ENCODE measurements at regions not wholly inside any gene's neighbourhood (a gene's known extent, or its start where the extent isn't known, plus 50 kb on each side); places are given as distances from the start of the nearest gene placed in this dataset.

DNA sequence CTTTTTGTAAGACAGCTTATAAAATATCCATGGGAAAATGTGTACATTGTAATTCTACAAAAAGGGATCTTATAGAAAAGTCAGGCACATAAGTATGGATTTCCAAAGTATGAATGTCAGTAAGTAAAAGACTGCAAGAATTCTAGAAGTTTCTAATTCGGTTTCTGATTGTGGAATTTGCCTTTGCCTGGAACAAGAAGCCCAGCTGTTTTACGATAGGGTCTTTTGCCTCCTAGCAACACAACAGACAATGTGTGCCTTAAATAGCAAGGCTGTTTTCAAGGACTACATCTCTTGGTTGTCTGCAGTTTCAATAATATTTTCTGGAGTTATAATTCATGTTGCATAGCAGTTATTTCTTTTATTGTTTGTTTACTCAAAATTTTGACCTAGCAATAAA is 312.9 kb downstream of the MTX2 start:
- no peaks in the 10 kb centered on the region for H3K27me3 Mint-ChIP-seq (ENCODE audit: low read depth)
- ChIA-PET POLR2A (no interaction called here), CTCF (interaction anchor here (0.7 to 1.1 kb wide), 3 partner anchors 70 to 127 kb away, joined by 3 to 4 read pairs (median 3); no protein-coding TSS in a partner anchor)

DNA sequence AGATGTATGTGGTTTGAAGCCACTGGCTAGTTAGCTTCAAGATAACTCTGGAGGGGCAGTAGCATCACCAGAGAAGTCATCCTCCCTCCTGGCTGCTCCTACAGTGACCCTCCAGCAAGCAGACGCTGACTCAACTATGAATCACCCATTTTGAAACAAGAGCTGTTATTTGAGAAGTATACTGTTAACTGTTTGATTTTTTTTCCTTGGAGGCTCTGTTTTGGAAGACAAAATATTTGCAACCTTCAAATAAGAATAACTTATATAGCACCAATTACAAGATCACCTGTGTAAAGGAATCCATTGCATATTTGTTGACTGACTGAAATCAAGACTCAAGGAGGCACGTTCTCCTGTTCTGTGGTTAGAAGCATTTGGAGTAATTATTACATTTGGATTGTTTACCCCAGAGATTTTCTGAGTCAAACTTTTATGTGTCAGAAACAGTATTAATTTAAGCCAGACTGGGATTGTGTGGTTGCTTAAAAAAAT is 313.8 kb downstream of the MTX2 start:
- TF ChIP-seq, protein P1, sequence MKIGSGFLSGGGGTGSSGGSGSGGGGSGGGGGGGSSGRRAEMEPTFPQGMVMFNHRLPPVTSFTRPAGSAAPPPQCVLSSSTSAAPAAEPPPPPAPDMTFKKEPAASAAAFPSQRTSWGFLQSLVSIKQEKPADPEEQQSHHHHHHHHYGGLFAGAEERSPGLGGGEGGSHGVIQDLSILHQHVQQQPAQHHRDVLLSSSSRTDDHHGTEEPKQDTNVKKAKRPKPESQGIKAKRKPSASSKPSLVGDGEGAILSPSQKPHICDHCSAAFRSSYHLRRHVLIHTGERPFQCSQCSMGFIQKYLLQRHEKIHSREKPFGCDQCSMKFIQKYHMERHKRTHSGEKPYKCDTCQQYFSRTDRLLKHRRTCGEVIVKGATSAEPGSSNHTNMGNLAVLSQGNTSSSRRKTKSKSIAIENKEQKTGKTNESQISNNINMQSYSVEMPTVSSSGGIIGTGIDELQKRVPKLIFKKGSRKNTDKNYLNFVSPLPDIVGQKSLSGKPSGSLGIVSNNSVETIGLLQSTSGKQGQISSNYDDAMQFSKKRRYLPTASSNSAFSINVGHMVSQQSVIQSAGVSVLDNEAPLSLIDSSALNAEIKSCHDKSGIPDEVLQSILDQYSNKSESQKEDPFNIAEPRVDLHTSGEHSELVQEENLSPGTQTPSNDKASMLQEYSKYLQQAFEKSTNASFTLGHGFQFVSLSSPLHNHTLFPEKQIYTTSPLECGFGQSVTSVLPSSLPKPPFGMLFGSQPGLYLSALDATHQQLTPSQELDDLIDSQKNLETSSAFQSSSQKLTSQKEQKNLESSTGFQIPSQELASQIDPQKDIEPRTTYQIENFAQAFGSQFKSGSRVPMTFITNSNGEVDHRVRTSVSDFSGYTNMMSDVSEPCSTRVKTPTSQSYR (CRISPR knock-in tag; IDR thresholded peaks at IDR 0.05) = no peak
- TF ChIP-seq, protein P2, sequence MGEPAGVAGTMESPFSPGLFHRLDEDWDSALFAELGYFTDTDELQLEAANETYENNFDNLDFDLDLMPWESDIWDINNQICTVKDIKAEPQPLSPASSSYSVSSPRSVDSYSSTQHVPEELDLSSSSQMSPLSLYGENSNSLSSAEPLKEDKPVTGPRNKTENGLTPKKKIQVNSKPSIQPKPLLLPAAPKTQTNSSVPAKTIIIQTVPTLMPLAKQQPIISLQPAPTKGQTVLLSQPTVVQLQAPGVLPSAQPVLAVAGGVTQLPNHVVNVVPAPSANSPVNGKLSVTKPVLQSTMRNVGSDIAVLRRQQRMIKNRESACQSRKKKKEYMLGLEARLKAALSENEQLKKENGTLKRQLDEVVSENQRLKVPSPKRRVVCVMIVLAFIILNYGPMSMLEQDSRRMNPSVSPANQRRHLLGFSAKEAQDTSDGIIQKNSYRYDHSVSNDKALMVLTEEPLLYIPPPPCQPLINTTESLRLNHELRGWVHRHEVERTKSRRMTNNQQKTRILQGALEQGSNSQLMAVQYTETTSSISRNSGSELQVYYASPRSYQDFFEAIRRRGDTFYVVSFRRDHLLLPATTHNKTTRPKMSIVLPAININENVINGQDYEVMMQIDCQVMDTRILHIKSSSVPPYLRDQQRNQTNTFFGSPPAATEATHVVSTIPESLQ (CRISPR knock-in tag; IDR thresholded peaks at IDR 0.05) = no peak
- TF ChIP-seq, protein P3, sequence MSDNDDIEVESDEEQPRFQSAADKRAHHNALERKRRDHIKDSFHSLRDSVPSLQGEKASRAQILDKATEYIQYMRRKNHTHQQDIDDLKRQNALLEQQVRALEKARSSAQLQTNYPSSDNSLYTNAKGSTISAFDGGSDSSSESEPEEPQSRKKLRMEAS (CRISPR knock-in tag; IDR thresholded peaks at IDR 0.05) = no peak
- no peak for TF ChIP-seq MXD4 (CRISPR knock-in tag; IDR thresholded peaks at IDR 0.05; ENCODE audit: borderline replicate concordance)
- Mint-ChIP-seq H3K27ac (no peak overlapping the region), H3K9me3 (peaks cover 8% of the 10 kb centered on the region), H3K4me3 (no peak overlapping the region), H3K36me3 (no peaks in the 10 kb centered on the region), H3K4me1 (peaks cover 4% of the 10 kb centered on the region), H3K27me3 (ENCODE audit: low read depth) (no peaks in the 10 kb centered on the region)
- DNase-seq (ENCODE audit: low spot score) (no peak), ATAC-seq (no peak)
- POLR2A ChIA-PET = no interaction called here
- CTCF ChIA-PET = interaction anchor here (1.1 to 1.5 kb wide), 2 partner anchors 29 to 71 kb away, joined by 4 to 5 read pairs; no protein-coding TSS in a partner anchor

More for the DNA sequence above, 312.9 kb downstream of the MTX2 start:
- Mint-ChIP-seq H3K4me3 (no peak overlapping the region), H3K4me1 (peaks cover 4% of the 10 kb centered on the region), H3K27ac (no peak overlapping the region), H3K9me3 (peaks cover 8% of the 10 kb centered on the region), H3K36me3 (no peaks in the 10 kb centered on the region)
- no peak for DNase-seq (ENCODE audit: low spot score)
- no peak for ATAC-seq
- TF ChIP-seq, protein P3 (CRISPR knock-in tag; IDR thresholded peaks at IDR 0.05) = no peak

DNA sequence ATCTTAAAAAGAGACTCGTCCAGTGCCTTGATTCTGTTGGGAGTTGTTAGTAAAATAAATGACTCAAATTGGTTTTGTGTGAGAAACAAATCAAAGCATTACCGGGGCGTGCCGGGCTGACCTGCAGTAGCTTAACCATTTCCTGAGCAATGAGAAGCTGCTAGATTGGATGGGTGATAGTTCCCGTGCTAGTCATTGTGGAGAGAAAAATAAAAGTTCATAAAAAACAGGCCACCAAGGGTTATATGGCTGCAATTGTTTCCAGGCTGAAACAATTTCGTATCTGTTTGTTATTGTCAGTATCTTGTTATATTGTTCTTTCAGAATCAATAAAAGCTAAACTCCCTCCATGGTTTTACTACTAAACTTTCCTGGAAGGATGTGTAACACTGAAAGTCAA is 314.4 kb downstream of the MTX2 start:
- H3K27ac Mint-ChIP-seq = no peak overlapping the region
- no peak for ATAC-seq
- H3K4me1 Mint-ChIP-seq = peaks cover 4% of the 10 kb centered on the region
- no peaks in the 10 kb centered on the region for H3K27me3 Mint-ChIP-seq (ENCODE audit: low read depth)
- CTCF ChIA-PET = interaction anchor here (1.1 to 1.5 kb wide), 2 partner anchors 29 to 70 kb away, joined by 4 to 5 read pairs; no protein-coding TSS in a partner anchor
- no peak for TF ChIP-seq JAZF1 (CRISPR knock-in tag; IDR thresholded peaks at IDR 0.05)
- no peak for TF ChIP-seq IRF2 (CRISPR knock-in tag; IDR thresholded peaks at IDR 0.05; ENCODE audit: borderline replicate concordance, low read depth)
- no peak for TF ChIP-seq ESRRA (CRISPR knock-in tag; IDR thresholded peaks at IDR 0.05; ENCODE audit: borderline replicate concordance)
- TF ChIP-seq ELF4 (CRISPR knock-in tag; IDR thresholded peaks at IDR 0.05; ENCODE audit: low read depth) = no peak
- TF ChIP-seq, protein P4, sequence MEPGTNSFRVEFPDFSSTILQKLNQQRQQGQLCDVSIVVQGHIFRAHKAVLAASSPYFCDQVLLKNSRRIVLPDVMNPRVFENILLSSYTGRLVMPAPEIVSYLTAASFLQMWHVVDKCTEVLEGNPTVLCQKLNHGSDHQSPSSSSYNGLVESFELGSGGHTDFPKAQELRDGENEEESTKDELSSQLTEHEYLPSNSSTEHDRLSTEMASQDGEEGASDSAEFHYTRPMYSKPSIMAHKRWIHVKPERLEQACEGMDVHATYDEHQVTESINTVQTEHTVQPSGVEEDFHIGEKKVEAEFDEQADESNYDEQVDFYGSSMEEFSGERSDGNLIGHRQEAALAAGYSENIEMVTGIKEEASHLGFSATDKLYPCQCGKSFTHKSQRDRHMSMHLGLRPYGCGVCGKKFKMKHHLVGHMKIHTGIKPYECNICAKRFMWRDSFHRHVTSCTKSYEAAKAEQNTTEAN (CRISPR knock-in tag; IDR thresholded peaks at IDR 0.05) = no peak
- TF ChIP-seq NR1H2 (CRISPR knock-in tag; IDR thresholded peaks at IDR 0.05) = no peak
- TF ChIP-seq ZNF396 (CRISPR knock-in tag; IDR thresholded peaks at IDR 0.05; ENCODE audit: borderline replicate concordance) = no peak
- TF ChIP-seq HMGA2 (CRISPR knock-in tag; IDR thresholded peaks at IDR 0.05) = no peak
- no peak for TF ChIP-seq EMX1 (CRISPR knock-in tag; IDR thresholded peaks at IDR 0.05)
- H3K9me3 Mint-ChIP-seq = peaks cover 5% of the 10 kb centered on the region
- POLR2A ChIA-PET = no interaction called here
- DNase-seq (ENCODE audit: low spot score) = no peak
- no peak overlapping the region for H3K4me3 Mint-ChIP-seq
- no peaks in the 10 kb centered on the region for H3K36me3 Mint-ChIP-seq

Data from WTC11 (cell line).